Right renal pelvis (tissue), 4 donors: ENCODE measurements at regions not wholly inside any gene's neighbourhood (a gene's known extent, or its start where the extent isn't known, plus 50 kb on each side); places are given as distances from the start of the nearest gene placed in this dataset.
"Not testable (repeated sequence)": the region's sequence is repeated elsewhere in the genome, so short reads cannot be mapped to it uniquely, and the experiment has no call there.

Source experiments
- DNase-seq, 4 donors: peaks; one replicate each; pipeline ENCODE4 v3.0.0-alpha.2; 2013; ENCODE audit warnings: low read depth in 4 of 4, low spot score in 3 of 4, missing footprints in 1 of 4

DNA sequence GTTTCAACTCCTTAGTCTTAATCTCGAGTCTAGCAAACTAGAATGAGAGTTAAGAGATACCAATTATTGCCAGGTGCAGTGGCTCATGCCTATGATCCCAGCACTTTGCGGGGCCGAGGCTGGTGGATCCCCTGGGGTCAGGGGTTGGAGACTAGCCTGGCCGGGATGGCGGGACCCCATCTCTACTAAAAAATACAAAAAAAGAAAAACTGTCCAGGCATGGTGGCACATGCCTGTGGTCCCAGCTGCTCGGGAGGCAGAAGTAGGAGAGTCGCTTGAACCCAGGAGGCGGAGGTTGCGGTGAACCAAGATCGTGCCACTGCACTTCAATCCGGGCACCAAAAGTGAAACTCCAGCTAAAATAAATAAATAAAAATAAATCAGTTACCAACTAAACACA is 1119.5 kb upstream of the ATXN8OS start:
- no peak for DNase-seq

DNA sequence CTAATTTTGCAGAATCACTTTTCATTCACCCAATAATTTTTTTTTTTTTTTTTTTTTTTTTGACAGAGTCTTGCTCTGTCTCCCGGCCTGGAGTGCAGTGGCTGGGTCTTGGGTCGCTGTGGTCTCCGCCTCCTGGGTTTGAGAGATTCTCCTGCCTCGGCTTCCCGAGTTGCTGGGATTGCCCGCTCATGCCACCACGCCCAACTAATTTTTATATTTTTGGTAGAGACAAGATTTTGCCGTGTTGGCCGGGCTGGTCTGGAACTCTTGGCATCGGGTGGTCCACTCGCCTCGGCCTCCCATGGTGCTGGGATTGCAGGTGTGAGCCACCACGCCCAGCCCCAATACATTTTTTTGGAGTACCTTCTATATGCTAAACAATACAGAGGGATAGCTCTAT is 1120.0 kb upstream of the ATXN8OS start:
- no peak for DNase-seq

DNA sequence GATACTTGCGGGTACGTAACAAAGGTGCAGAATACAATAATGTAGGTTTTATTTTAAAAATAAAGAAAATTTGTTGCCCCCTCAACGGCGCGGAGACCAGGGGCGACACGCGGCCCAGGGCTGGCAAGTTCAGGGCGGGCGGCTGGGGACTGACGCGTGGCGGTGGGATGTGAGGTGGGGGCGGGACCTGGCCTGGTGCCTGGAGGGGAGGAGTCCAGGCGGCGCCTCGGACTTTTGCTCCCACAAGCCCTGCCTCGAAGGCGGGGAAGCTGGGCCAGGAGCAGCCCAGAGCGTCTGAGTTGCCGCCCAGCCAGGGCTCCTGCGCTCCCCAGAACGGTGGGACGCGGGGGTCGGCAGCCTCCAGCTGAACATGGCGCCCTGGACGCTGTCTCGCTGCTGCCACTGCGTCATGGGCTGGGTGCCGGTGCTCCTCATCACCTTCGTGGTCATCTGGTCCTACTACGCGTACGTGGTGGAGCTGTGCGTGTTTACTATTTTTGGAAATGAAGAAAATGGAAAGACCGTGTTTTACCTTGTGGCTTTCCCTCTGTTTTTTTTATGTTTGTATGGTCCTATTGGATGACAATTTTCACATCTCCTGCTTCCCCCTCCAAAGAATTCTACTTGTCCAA is 1122.8 kb upstream of the ATXN8OS start:
- no peak for DNase-seq

DNA sequence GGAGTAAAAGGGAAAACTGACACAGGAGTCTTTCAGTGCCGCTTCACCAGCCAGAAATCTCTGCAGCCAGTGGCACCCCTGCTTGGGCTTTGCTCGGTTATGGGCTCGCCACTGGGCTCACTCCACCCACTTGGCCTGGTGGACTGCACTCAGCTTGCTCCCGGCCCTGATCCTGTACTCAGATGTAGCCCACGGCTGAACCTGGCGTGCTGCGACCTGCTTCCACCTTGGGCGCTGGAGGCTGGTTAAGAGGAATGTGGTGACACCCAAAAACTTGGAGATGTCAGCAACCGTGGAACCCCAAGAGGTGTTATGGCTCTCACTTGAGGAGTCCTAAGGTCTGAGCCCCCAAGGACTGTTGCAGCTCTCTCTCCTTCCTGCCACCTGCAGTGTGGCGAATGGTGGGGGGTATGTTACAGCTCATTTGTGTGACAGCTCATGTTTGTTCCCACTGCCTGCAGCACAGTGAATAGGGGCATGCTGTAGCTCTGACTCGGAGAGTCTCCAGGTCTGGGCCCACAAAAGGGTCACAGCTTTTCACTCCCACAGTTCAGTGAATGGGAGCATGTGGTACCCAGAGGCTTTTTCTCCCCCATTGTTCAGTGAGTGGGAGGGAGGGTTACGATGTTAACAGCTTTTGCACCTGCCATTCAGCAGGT is 1124.5 kb upstream of the ATXN8OS start:
- DNase-seq: no peak

DNA sequence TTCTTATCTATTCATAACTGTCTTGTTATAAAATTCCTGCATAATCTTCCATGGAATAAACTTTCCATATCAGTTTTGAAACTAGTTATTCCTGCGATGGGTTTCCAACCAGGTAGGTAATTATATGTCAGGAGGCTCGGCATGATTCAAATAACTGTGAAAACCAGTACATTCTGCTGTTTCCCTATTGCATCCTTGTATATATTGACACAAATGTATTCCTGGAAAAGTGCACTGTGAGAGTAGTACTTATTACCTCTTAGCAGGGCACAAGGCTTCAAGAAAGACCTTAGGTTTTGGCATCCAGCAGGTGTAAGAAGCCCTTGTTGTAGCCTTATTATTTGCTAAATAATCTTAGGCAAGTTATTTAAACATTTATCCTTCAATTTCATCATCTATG is 1131.3 kb upstream of the ATXN8OS start:
- no peak for DNase-seq

DNA sequence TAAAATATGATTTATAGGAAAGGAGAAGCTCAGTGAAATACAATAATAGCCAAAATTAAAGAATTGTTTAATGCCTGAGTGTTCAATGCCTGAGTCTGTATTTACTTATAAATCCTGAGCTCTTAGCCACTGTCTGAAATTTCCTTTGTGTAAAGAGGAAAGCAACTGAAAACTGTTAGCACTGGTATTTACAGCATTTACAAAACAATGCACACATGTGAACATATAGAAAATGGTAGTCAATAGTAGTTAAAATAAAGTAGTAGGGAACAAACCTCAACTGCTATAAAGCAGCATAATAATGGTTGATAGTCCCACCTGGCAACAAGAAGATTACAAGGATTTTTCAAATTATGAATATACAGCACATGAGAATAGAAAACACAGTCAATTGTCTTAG is 1137.1 kb upstream of the ATXN8OS start:
- no peak for DNase-seq

DNA sequence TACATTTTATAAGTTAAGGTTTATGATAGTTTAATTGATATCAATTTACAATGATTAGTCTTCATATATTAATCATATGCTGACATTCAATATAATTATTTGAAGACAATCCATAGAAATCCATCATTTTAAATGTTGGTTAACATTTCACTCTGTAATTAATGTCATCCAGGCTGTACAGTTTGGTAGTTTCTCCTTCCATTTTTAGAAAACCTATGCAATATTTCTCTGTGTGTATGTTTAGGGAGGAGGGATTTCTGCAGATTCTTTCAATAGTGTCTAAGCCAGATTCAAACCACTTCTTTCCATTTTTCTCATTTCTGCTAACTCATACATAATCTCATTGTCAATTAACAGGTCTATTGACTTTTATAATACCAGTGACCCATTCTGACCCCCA is 1159.0 kb upstream of the ATXN8OS start:
- DNase-seq: no peak

DNA sequence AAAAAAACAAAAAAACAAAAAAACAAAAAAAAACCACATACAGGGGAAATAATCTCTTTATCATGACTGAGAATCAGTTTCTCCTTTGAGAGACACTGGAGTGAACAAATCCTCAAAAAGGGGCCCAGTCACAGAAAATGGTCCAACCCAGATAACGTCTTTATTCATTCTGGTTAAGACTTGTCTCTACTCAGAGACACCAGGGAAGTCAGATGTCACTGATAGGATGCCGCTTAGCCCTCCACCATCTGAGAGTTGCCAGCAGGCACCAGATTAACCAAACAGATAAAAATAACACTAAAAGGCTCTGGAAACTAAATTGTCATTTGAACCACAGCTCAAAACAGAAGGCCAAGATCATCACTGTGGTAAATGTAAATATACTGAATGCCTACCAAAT is 1163.4 kb upstream of the ATXN8OS start:
- no peak for DNase-seq

DNA sequence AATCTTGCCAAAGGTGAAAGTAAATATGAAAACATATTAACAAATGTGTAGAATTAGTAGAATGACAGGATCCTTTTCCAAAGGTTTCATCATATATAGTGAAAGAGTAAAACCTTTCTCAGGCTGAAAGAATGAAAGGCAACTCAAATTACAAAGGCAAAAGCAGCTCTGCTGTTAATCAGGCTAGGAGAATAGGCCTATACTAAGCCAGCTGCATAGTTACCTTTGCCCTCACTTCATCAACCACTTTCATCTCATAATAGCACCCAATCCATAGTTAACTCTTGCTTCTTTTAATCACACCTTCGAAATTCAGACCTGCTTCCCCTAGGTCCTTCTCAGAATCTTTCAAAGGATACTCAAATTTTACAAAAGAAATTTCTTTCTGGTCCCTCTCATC is 1167.6 kb upstream of the ATXN8OS start:
- DNase-seq: no peak

DNA sequence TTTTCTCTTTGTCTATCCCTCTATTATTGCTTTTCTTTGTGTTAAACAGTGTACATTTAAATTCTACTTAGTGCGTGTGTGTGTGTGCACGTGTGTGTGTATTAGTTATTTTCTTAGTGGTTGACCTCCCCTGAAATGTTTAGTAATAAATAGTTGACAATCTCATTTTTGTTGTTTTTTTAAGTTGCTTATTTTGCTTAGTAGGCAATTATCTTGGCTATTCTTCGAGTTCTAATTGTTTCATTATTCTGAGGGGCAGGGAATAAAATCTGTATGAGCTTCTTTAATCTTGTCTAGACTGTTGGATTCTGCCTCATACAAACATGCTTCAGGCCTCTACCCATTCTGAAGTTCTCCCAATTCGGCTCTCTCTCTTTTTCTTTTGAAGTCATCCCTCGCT is 1169.0 kb upstream of the ATXN8OS start:
- no peak for DNase-seq

DNA sequence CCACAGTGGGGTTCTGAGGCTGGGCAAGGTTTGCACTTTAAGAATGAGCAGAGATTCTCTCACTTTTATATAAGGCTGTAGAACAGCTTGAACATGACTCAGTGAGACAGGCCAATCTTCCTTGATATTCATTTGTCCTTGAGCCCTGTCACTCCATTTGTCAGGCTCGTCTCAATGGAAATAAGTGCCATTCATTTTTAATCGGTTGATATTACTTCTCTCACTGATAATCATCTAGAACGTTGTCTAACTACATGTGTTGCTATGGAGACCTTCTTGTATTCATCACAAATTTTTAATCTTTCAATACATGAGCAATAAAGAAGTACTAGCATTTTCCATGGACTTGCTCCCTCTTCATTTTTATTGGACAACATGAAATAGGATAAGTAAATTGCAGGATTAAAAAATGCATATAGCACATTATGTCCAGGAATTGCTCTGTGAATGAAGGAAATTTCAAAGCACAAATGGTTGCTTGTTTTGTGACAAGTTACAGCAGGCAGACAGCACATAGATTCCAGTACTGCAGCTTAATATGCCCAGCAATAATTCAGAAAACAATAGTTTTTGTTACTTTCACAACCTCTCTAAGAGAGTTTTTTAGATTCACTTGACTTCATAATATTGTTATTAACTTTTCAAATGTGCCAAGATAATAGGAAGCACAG is 1178.4 kb upstream of the ATXN8OS start:
- DNase-seq: no peak

DNA sequence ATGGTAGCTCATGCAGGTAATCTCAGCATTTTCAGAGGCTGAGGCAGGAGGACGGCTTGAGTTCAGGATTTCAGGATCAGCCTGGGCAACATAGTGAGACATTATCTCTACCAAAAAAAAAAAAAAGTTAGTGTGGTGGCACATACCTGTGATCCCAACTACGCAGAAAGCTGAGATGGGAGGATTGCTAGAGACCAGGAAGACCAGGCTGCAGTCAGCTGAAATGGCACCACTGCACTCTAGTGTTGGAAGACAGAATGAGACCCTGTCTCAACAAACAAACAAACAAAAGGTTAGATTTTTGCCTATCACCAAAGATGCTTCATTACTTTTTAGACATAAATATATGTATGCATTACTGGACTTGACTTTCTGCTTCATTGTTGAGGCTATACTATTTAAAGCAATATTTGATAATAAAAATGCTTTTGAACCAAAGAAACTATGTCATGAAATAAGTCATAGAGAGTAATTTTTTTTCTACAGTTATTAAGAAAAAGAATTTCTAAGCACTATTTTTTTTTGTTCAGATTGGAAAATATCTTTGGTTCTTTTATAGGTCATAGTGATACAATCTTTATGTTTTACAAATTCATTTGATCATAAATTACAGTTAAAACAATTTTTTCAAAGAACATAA is 1180.1 kb upstream of the ATXN8OS start:
- peak; percentile 3 to 10 (median 6) for DNase-seq

DNA sequence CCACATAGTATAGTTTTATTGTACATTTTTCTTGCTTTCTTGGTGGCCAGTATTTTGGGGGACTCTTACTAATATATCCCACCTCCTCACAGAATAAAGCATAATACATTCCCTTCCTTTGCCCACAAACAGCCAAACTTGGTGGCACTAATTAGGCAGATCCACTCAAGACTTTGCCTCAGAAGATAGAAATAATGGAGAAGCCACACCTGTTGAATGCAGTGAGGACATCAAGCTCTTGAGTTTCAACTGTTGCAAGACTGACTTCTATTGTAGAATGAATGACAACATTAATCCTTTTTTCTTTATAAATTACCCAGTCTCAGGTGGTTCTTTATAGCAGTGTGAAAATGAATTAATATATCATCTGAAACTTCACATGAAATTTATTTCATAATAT is 1183.6 kb upstream of the ATXN8OS start:
- no peak for DNase-seq

DNA sequence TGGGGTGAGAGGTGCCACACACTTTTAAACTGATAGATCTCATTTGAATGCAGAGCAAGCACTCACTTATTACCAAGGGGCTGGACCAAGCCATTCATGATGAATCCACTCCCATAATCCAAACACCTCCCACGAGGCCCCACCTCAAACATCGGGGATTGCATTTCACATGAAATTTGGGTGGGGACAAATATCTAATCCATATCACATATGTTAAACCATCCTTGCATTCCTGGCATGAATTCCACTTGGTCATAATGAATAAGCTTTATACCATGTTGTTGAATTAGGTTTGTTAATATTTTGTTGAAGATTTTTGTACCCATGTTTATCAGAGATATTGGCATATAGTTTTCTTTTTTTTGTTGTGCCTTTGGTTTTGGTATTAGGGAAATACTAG is 1198.7 kb upstream of the ATXN8OS start:
- no peak for DNase-seq

DNA sequence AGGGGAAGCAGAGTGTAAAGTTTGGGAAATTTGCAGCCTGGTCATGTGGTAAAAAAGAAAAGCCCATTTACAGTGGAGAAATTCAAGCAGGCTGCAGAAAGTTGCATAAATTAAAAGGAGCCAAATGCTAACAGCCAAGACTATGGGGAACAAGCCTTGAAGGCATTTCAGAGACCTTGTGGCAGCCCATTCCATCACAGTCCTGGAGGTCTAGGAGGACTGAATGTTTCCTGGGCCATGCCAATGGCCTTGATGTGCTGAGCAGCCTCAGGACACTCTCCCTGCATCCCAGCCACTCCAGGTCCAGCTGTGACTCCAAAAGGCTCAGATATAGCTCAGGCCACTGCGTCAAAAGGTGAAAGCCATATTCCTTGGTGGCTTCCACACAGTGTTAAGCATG is 1202.4 kb upstream of the ATXN8OS start:
- DNase-seq: no peak

DNA sequence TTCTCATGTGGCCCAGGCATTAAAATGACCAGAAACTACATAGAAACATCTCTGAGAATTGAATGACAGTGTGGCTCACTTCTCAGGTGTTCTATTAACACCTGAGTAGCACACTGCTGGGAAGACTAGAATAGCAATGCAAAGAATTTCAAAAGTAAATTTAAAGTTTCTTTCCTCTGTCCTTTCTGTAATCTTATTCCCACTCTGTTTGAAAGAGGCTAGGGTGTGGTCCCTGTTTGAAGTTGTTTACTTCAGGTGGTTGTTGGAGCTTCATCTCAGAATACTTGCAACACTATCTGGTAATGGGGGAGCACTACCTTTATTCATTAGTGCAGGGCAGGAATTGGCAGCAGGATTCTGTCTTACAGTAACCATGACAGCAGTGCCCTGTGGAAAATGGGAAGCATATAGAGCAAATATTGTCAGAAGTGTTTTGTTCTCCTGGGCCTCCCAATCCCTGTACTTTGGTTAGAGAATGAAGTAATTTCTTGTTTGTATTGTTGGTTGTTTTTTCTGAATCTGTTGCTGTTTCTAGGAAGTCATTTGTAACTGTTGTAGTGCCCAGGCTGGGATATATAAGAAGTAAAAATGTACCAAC is 1210.2 kb upstream of the ATXN8OS start:
- no peak for DNase-seq

DNA sequence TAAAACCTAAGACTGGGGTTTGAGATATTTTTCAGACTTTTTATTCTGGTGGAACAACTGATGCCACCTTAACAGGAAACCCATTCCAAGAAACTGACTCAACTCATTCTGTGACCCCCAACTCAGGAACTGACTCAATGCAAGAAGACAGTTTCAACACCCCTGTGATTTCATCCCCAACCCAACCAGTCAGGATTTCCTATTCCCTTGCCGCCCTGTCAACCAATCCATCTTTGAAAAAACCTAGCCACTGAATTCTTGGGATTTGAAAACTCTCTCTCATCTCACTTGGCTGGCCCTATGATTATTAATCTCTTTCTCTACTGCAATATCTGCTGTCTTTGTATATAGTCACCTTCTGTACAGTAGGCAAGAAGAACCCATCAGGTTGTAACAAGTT is 1211.9 kb upstream of the ATXN8OS start:
- no peak for DNase-seq

DNA sequence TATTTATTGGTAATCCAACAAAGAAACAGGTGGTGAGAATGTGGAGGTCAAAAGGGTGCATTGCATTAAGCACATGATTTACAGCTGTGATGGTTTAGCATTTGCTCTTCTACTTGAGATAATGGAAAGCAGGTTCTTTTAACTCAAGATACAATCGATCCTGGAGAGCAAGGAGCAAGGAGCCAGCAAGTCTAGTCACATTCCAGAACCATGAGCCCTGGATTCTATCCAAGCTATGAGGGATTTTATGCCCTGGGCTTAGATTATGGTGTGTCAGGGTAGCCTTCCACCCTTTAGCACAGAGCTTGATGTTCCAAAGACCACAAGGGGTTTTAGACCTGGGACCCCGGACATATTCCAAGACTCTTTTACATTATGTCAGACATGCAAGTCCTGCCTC is 1213.9 kb upstream of the ATXN8OS start:
- not testable (repeated sequence) for DNase-seq

DNA sequence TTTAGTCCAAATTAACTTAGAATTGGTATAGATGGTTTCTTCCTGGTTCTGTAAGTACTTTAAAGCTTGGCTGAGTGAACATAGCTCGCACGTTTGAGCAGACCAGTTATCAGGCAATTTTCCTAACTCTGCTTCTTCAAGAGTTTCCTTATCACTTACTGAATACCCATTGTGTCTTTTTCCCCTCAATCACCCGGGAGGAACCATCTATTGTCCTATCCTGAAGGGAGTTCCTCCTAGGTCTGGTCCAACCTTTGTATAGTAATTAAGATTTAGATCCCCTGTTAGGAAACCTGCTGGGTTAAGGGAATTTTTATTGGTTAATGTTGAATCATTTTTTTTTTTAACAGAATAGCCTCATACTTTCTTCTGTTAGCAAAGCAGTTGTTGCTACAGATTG is 1215.0 kb upstream of the ATXN8OS start:
- not testable (repeated sequence) for DNase-seq

DNA sequence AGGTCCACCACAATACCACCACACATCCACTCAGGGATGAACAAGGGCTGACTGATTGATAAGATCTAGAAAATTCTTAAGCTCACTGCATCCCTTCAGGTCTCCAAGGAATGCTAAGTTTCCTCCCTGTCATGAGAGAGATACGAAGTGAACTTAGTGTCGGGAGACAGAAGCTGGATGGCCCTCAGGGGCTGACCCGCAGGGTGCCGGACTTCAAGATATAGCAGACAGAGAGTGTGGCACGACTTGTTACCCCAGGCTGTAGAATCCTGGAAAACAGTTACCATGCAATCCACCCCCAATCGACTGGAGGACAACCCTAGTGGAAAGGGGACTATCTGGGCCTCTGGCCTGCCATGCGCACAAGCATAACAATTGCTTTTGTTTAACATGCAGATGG is 1217.5 kb upstream of the ATXN8OS start:
- not testable (repeated sequence) for DNase-seq

DNA sequence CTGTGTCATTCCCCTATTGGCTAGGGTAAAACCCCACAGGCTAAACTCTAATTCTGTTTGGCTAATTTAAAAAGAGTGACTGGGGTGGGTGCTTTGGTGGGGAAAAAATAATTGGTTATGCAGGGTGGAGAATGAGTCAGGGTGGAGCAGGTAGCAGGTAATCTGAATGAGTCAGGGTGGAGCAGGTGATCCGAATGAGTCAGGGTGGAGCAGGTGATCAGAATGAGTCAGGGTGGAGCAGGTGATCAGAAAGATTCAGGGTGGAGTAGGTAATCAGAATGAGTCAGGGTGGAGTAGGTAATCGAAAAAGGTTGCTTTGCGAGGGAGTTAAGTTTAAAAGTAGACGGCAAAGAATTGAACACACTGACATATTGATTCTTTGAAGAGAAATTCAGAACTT is 1218.8 kb upstream of the ATXN8OS start:
- no peak for DNase-seq
